M059J (cell line): ENCODE measurements at regions not wholly inside any gene's neighbourhood (a gene's known extent, or its start where the extent isn't known, plus 50 kb on each side); places are given as distances from the start of the nearest gene placed in this dataset.
"Not testable (repeated sequence)": the region's sequence is repeated elsewhere in the genome, so short reads cannot be mapped to it uniquely, and the experiment has no call there.

Experiments
- DNase-seq: peaks from one replicate; pipeline ENCODE4 v3.0.0-alpha.2; 2012; ENCODE audit warnings: low read depth

DNA sequence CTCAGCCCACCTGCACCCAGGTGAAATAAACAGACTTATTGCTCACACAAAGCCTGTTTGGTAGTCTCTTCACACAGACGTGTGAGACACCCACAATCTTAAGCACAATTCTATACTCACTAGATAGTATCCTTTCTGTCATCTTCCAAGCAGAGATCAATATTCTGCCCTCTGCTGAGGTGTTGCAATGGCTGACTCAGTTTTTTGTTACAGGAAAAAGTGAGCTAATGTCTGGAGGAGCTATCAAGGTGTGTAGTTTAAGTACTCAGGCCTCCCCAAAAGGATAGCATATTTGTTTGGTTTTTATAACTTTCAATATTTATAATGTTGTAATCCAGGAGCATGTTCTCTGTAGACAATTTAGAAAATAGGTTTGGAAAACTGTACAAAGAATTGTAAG lies 775.2 kb upstream of the POU3F4 start:
- no peak for DNase-seq

DNA sequence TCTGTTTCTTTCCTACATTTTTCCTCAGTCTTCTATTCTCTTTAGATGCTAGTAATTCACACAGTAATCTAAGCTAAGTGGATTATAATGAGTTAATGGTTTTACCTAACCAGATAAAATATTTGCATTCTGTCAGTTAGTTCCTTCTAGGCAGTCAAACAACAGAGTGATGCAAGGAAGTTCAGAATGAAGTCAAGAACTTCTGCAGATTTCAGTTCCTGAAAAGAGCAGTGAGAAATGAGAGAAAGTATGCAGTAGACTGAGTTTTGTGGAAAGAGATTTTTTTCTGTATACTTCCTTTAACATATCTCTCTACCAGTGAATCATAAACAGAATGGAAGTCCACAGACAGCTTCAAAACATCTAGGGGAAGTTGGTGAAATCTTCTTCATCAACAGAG lies 774.0 kb upstream of the POU3F4 start:
- DNase-seq: no peak

- DNase-seq: not testable (repeated sequence)
Measured at GRCh38 chrX:82738313-82738712, 769.8 kb upstream of the POU3F4 start.

DNA sequence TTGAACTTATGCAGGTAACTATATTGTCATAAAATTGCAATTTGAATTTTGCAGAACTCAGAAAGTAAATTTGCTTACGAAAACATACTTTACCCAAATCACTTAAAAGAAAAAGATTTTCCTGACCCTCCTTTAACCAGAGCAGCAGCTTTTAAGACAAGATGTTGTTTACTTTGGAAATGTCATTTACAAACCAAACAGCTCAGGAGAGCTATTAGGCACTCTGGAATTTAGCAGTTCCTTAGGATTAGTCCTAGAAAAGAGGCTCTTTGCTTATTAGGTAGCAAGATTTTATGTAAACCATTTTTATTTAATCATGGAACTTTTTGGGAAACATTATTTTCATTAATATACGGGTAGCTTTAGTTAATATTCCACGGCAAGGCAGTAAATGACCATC lies 765.7 kb upstream of the POU3F4 start:
- no peak for DNase-seq

DNA sequence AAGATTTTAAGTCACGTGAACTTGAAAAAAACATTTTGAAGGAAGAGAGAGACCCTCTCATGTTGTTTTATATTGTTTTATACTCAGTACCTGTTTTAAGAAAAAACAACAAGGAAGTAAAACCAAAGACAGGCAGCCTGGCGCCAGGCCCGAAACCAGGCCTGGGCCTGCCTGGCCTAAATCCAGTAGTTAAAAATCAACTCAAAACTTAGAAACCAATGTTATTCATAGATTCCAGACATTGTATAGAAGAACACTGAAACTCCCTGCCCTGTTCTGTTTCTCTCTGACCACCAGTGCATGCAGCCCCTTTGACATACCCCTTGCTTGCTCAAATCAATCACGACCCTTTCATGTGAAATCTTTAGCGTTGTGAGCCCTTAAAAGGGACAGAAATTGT lies 762.4 kb upstream of the POU3F4 start:
- not testable (repeated sequence) for DNase-seq

DNA sequence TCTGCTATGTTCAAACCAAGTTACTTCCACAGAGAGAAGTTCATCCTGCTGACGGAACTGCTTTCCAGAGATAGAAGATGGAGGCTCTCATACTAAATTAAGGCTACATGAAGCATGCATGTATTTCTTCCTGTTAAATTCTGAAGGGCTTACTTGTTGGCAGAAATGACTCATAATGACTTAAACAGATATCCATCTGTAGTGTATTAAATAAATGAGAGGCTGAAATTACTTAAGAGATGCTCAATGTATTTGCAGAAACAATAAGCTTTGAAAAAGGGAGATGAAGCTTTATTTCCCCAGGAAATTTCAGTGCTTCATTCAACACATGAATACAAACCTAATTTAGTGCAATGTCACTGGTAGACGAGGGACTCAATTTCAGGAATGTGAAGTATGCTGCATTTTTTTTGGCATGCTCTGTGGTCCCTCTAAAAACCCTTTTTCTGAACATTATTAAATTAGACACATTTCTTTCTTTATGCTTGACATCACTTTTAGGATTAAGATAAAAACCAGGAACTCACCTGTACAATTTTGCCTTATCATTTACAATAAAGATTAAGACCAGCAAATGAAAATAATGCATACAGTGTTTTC lies 759.1 kb upstream of the POU3F4 start:
- DNase-seq: peak; percentile 54

DNA sequence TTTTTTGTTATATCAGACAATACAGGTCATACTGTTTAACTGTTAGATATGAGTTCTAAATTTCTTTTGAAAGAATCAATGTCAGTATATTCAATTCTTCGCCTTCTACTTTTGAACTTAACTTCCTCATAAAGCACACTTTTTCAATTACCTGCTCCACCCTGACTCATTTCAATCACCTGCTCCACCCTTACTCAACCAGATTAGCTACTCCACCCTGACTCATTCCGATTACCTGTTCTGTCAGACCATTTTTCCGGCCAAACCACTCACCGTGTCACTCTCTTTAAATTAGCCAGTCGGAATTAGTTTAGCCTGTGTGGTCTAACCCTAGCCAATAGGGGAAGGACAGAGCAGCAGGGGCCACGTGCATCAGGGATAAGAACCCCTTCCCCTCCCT lies 751.8 kb upstream of the POU3F4 start:
- no peak for DNase-seq

GRCh38 chrX:82757614-82758013 lies 750.5 kb upstream of the POU3F4 start:
- no peak for DNase-seq

- no peak for DNase-seq
Measured at GRCh38 chrX:82764521-82764920, 743.6 kb upstream of the POU3F4 start.

DNA sequence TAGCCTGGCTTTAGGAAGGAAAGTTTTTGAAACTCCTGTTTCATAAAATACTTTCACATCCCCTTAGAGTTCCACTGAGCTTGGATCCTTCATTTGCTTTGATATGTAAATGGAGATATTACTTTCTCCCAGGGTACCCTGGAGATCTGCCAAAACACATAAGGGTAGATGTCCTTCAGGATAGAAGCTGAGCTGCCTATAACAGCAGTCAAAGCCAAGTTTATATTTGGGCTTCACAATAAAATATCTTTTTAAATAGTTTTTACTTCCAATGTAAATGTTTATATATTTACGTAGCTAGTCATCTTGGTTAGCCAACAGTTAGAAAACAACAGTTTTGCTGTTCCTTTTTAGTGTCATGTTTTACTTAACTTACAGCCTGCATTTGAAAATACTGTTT lies 742.3 kb upstream of the POU3F4 start:
- peak; percentile 52 for DNase-seq

DNA sequence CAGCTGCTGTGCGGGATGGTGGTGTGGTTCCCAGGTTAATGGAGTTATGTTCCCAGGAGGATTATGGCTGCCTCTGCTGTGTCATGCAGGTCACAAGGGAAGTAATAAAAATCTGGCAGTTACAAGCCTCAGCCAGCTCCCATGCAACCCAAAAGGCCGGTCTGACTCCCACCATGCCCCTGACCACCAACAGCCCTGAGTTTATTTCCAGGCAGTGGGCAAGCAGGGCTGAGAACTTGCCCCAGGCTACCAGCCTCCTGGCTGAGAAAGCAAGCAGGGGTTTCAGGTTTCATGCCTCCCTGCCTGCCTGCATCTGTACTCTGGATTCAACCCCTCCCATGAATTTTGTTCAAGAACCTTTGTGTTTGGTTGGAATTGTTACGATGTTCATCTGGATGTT lies 732.7 kb upstream of the POU3F4 start:
- peak; percentile 71 for DNase-seq

- DNase-seq: no peak
Measured at GRCh38 chrX:82782014-82782413, 726.1 kb upstream of the POU3F4 start.

GRCh38 chrX:82812902-82813301 lies 695.2 kb upstream of the POU3F4 start:
- DNase-seq: not testable (repeated sequence)

DNA sequence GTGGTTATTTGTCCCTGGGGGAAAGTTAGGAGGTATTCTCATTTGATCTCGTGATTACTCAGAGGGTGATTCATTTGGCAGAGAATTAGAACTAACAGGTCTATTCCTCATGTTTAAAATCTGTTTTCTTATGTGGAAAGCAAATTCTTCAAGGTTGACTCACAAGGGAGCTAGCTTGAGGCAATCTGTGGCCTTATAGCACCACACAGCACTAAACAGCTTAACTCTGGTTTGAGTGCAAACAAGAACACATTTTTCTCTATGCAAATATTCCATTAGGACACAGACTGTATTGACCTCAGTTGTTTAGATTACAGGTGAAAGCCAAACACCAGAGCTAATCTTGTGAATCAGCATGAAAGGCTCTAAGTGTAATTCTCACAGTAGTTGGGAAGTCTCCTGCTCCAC lies 694.4 kb upstream of the POU3F4 start:
- peak; percentile 95 for DNase-seq

DNA sequence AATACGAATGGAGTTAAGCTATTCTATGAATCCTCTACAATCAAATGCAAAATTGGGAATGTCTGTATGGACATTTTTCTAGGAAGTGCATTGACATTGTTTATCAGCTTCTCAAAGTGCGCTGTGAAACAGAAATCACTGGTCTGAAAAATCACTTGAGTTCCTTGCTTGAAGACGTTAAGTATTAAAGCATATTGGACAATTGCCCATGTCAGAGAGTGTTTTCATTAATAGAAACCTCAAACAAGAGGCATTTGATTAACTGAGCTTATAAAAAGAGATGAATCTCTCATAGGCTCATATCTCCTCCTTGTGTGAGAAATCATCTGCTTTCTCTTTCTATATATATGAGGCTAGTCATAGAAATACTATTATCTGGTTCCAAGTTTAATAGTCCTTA lies 692.1 kb upstream of the POU3F4 start:
- peak; percentile 34 for DNase-seq

DNA sequence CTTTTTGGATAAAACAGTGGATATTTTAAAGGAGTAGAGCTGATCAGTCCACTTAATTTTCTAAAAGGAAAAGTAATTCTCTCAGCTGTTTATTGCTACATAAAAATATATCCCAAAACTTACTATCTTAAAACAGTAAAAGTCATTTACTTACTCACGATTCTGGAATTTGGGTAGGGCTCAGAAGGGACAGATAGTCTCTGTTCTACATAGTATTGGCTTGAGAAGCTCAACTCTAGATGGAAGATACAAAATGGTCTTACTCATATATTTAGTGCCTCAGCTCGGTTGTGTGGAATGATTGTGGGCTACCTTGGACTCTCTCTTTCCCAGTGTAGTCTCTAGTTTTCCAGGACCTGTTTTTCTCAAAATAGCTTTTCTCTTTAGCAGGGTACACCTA lies 691.5 kb upstream of the POU3F4 start:
- peak; percentile 64 for DNase-seq

DNA sequence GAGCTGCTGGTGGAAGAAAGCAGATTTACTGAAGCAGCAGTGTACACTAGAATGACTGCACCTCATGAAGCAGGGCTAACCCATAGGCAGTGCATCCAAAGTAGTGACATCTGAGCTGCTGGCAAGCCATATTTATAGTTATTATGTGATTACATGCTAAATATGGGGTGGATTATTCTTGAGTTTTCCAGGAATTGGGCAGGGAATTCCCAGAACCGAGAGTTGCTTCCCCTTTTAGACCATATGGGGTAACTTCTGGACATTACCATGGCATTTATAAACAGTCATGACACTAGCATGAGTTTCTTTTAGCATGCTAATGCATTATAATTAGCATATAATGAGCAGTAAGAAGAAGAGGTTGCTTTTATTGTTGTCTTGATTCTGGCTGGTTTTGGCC lies 665.8 kb upstream of the POU3F4 start:
- DNase-seq: no peak

DNA sequence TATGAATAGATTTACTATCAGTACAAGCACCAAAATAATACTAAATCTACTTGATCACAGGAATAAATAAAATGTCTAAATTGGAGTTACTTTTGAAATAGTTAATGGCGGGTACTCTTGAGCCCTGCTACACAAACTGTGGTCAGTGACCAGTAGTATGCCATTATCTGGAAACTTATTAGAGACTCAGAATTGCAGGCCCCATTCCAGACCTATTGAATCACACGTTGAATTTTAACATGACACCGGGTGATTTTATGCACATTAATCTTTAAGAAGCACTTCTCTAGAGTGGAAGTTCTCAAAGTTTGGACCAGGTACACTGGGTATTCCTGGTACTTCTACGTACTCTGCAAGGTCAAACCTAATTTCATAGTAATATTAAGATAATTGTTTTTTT lies 660.0 kb upstream of the POU3F4 start:
- DNase-seq: peak; percentile 12
